GM19467 (cell line): ENCODE measurements at regions not wholly inside any gene's neighbourhood (a gene's known extent, or its start where the extent isn't known, plus 50 kb on each side); places are given as distances from the start of the nearest gene placed in this dataset.

Experiments used
- ATAC-seq: cut with Tn5 transposase; IDR thresholded peaks from one replicate; pipeline ENCODE4 v1.9.1; 2021; ENCODE audit warnings: mild to moderate bottlenecking, moderate library complexity; ENCODE audit not compliant: unreplicated experiment

- no peak for ATAC-seq
Measured at GRCh38 chr17:72511874-72512273, 391.1 kb downstream of the SOX9 start.

- no peak for ATAC-seq
Measured at GRCh38 chr17:72512649-72513556, 392.1 kb downstream of the SOX9 start.

DNA sequence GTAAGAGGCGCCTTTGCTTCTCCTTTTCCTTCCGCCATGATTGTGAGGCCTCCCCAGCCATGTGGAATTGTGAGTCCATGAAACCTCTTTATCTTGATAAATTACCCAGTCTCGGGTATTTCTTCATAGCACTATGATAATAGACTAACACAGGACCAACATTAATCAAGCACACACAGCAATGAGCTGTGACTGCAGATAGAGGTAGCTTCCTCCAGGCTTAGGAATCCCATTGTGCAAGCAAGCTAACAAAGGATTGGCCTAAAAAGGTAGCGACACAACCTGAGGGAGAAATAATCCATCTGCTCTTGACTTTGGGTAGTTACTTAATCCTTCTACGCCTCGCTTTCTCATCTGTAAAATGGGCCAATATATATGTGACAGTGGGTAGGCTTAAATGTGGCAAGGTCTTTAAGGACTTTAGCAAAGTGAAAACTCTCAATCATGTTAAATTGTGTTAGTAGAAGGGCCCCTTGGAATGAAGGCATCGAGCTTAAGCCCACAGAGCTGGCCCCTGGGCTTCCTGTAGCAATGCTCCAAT lies 393.6 kb downstream of the SOX9 start:
- ATAC-seq, result no peak

- ATAC-seq, result no peak
Measured at GRCh38 chr17:72514891-72515290, 394.1 kb downstream of the SOX9 start.

- ATAC-seq, result no peak
Measured at GRCh38 chr17:72515291-72516065, 394.7 kb downstream of the SOX9 start.

GRCh38 chr17:72516772-72517399 lies 396.1 kb downstream of the SOX9 start:
- ATAC-seq, result no peak

DNA sequence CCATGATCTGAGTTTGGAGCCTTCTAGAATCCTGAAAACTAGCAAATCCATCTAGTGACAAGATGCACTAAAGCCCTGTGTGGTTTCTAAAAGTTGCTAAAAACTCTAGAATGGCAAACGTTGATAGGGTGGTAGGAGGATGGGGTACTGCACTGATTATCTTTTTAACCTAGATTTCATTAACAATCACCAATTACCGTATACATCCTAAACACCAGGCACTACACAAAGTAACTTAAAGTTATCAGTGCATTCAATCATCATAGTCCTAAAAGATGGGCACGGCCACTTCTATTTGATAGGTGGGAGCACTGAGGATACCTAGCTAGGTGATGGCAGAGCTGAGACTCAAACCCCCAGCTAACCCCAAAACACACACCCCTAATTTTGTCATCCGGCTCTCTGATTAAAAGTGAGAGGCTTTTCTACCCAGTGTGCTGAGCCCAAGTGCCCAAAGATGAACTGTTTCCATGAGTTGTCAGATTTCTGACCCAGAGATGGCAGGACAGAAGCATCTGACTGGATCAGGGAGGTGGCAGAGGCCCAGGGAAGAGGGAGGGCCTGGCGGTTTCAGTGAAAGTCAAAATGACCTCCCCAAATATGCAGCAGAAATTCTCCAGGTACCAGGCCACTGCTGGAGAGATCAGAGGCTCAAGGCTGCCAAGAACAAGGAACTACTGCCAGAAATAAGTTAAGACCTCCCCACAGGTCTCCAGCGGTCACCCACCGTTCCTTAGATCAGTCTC lies 396.8 kb downstream of the SOX9 start:
- no peak for ATAC-seq

- ATAC-seq, result no peak
Measured at GRCh38 chr17:72518159-72518732, 397.4 kb downstream of the SOX9 start.

DNA sequence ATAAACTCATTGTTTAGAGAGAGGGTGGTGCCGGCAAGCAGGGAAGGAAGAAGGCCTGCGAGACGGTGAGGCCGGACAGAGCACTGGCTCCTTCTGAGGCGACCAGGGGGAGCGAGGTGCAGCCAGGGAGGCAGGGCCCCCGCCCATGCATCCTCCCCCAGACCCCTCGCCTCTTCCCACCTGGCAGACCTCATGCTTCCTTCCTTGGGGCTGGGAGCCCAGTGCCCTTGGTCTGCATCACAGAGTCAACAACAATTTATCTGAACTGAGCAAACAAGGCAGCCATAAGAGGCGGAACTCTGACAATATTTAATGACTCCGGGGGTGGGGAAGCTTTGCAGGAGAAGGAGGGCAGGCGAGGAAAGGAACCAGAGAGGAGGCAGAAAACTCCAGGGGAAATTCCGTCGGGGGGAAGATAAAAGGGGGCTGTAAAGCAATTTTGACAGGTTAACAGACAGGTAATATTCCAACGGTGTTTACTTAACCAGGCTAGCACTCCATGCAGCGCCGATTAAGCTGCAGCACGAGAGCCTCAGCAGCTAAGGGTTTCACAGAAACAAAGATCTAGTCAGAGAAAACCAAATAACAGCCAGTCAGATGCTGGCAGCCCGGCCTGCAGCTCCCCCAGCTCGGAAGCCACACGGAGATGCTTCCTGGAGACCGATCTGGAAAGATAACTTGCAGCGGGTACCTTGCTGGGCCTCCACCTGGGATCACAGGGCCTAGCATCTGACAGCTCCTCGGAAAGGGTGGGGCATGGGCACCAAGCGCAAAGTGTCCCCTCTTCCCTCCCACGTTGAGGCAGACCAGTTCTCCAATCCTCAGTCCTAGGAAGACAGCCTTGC lies 398.2 kb downstream of the SOX9 start:
- ATAC-seq, result no peak

- no peak for ATAC-seq
Measured at GRCh38 chr17:72519598-72519936, 398.7 kb downstream of the SOX9 start.

DNA sequence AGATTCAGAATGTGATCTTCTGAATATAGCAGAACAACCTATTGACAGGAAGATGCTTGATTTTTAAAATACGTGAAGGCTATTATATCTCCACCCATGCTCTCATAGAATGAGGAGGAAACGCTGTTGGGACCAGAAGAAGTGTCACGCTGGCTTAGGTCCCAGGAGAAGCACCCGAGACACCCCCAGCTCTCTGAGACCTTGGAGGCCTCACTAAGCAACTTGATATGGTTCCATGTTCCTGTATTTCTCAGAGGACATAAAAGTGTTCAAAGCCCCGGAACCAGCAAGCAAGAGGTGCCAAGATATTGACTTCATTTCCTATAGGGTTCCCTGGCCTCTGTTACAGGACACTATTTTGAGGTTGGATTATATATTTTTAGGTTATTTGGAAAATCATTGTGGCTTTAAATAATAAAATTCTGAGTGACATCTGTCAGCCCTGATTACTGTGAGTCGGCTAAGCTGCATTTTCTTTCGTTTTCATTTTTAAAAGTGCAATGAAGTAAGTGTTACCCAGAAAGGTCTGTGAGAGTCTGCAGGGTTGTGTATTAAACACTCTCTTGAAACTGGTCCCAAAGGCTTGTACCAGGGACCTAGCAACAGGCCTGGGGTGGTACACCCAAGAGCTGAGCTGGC lies 400.0 kb downstream of the SOX9 start:
- ATAC-seq, result no peak

DNA sequence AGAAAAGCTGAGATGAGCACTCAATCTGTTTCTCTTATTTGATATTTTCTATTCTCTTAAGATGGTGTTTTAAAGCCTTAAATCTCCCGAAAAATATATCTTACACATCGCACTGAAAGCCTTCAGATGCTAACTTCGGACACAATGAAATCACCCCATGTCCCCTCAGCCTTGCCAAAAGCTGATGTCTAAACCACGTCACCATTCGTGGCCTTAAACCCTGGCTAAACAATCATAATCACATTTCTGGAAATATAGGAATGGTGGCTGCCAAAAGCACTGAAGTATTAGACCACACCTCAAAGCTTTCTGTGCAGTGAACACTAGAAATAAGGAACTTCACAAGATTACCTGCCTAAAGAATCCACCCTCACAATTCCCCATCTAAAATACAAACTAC lies 402.7 kb downstream of the SOX9 start:
- ATAC-seq, result no peak

DNA sequence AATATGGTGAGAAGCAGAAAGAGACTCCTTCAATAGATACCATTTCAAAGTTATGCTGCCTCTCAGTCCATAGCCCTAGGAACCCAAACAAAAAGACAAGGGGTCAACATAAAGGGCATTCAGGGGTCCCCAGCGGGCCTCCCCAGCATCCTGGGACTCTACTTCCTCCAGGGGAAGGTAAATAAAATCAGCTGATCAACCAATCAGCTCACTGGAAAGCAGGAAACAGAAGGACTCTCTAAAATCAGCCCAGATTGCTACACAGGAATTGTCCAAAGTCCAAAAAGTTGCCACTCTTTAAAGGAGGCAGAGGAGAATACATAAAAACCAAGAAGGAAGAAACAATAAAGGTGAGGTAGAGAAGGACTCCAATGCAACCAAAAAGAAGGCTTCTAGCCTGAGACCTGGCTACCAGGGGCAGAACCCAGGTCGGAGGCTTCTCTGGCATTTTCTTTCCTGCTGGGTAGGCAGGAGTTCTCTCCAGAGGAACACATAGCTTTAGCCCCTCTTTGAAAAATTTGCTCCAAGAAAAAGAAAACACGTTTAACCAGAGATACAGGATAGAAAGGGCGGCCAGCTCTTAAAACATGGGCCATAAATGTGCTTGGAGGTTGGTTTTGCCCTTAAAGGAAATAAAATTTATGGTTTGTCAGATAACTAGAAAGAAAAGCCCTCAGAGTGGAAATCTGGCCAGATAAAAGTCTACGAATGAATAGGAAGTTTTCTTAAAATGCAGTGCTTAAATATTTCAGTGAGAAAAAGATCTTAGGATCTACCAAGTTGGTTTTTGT lies 404.6 kb downstream of the SOX9 start:
- ATAC-seq, result no peak

GRCh38 chr17:72526769-72527168 lies 405.9 kb downstream of the SOX9 start:
- ATAC-seq, result no peak

DNA sequence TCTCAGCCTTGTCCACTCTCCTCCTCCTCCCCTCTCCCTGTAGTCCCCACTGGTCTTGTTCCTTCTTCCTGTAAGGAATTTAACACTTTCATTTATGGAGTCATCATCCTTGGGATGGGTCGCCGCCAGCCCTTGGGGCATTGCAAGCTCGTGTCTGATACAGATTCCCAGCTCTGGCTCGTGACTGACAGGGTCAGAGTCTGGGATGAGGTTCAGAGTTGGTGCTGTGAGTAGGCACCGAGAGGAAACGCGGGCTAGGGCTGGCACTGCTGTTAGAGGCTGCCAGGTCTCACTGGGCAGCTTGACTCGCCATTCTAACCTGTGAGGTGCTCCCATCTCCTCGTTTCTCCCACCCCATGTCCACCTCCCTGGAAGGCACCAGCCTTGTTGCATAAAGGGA lies 407.0 kb downstream of the SOX9 start:
- ATAC-seq, result no peak

DNA sequence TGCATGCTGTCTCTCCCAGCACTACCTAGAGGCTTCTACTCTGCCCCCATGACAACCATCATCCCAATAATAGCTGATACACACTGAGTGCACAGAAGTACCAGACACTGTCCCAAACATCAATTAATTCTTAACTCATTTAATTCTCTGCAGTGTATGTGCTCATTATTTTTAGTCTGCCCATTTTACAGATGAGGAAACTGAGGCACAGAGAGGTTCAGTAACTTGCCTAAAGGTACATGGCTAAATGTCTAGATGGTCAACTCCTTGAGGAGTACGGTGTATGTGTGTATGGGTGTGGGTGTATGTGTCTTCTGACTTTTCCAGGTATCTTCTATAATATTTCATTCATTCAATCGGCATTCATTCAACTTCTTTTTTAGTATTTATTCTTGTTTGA lies 407.9 kb downstream of the SOX9 start:
- no peak for ATAC-seq

DNA sequence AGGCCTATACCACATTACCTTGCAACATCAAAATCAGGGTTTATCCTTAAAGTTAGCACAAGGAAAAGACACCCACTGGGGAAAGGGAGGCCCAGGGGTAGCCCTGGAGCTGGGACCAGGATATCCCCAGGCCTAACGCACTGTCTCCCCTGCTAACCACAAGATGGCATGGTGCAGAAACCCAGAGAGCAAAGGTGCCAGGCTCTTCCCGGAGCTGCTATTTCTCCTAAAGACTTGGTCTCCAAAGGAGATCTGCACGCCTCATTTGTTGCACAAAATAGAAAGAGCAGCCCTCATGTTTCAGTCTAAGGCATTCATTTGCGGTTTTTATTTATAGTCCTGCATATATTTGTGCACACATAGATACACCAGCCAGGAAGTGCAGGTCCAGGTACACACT lies 408.6 kb downstream of the SOX9 start:
- no peak for ATAC-seq

DNA sequence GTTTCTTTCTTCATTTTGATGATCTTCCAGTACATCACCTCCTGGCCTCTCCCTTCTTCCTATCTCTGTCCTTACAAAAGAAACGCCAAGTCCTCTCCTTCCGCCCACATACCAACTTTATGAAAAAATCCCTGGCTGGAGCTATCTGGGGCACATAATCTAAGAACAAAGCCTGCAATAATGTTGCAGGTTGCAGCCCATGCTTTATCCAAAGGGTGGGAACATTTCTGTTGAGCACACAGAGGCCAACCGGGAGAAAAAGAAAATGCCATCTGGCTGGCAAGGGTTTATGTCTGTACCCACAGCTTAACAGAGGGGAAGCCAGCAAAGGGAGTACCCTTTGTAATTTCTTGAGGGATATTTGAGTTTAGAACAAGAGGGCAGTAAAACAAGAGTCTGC lies 409.6 kb downstream of the SOX9 start:
- no peak for ATAC-seq
